HUES64 (cell line): ENCODE measurements at regions not wholly inside any gene's neighbourhood (a gene's known extent, or its start where the extent isn't known, plus 50 kb on each side); places are given as distances from the start of the nearest gene placed in this dataset.

Experiments
- H3K27ac ChIP-seq: 2 replicates; pipeline ENCODE4 v1.7.0; 2013; ENCODE audit warnings: low read depth, low read length, inconsistent platforms
- H3K27me3 ChIP-seq: 2 replicates; pipeline ENCODE4 v1.6.1; 2013; ENCODE audit warnings: mild to moderate bottlenecking, low read length; ENCODE audit not compliant: insufficient read depth
- H3K36me3 ChIP-seq: 2 replicates; pipeline ENCODE4 v1.6.1; 2013; ENCODE audit warnings: mild to moderate bottlenecking, low read length; ENCODE audit not compliant: insufficient read depth
- H3K4me1 ChIP-seq: 2 replicates; pipeline ENCODE4 v1.6.1; 2013; ENCODE audit warnings: mild to moderate bottlenecking, low read length, moderate library complexity; ENCODE audit not compliant: insufficient read depth
- H3K4me3 ChIP-seq: 2 replicates; pipeline ENCODE4 v1.5.1; 2013; ENCODE audit warnings: mild to moderate bottlenecking, low read length, moderate library complexity
- H3K9ac ChIP-seq: 2 replicates; pipeline ENCODE4 v1.6.1; 2013; ENCODE audit warnings: mild to moderate bottlenecking, low read depth, low read length
- H3K9me3 ChIP-seq: 2 replicates; pipeline ENCODE4 v1.6.1; 2013; ENCODE audit warnings: low read depth, low read length; ENCODE audit not compliant: insufficient read depth
- WGBS: fragments of 150-250, 120-280 bp; methylation state at CpG from one replicate; pipeline ENCODE4 v1.1.7; 2013; ENCODE audit warnings: missing lambda C conversion rate; 5-methylcytosine and 5-hydroxymethylcytosine counted together

GRCh38 chr1:115413621-115414020 is 75.6 kb upstream of the NGF start:
- 98% methylated on average over 2 of the region's 3 CpGs for WGBS
- no peak overlapping the region for H3K9ac ChIP-seq
- no peaks in the 10 kb centered on the region for H3K9me3 ChIP-seq
- no peaks in the 10 kb centered on the region for H3K27me3 ChIP-seq
- no peaks in the 10 kb centered on the region for H3K36me3 ChIP-seq
- H3K4me3 ChIP-seq, result no peak overlapping the region
- H3K4me1 ChIP-seq, result no peaks in the 10 kb centered on the region; the same call in 1 of the 2 replicates
- no peak overlapping the region for H3K27ac ChIP-seq

- no peaks in the 10 kb centered on the region for H3K27me3 ChIP-seq
- no peaks in the 10 kb centered on the region; the same call in 1 of the 2 replicates for H3K4me1 ChIP-seq
- H3K9me3 ChIP-seq, result no peaks in the 10 kb centered on the region
- no peaks in the 10 kb centered on the region for H3K36me3 ChIP-seq
- H3K4me3 ChIP-seq, result no peak overlapping the region
- no peak overlapping the region for H3K9ac ChIP-seq
- H3K27ac ChIP-seq, result no peak overlapping the region
- 96% methylated on average over 3 of the region's 3 CpGs for WGBS
Observed at GRCh38 chr1:115413208-115413607, 75.2 kb upstream of the NGF start.

- WGBS, result 94% methylated on average over 1 of the region's 1 CpG
- no peaks in the 10 kb centered on the region for H3K27me3 ChIP-seq
Observed at GRCh38 chr1:115412733-115413132, 74.7 kb upstream of the NGF start.

DNA sequence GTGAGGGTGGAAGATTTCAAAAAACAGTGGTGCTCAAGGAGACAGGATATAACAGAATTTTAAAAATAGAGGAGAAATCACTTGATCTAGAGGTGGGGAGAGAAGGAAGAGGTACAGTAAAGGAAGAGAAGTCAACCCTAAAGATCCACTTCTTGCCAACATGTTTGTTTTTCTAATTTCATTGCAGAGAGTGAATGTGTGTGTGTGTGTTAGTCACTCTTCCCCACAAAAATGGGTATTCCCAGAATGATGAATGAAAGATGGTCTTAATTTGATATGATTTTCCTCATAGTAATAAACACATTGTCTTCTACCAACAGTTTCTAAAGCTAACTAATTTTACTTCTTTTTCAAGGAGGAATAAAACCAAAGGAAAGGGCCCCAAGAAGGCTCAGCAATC is 74.2 kb upstream of the NGF start:
- Histone ChIP-seq H3K27me3 (no peaks in the 10 kb centered on the region), H3K9ac (no peak overlapping the region), H3K4me1 (no peaks in the 10 kb centered on the region; the same call in 1 of the 2 replicates), H3K27ac (no peak overlapping the region), H3K36me3 (no peaks in the 10 kb centered on the region), H3K4me3 (no peak overlapping the region), H3K9me3 (no peaks in the 10 kb centered on the region)

More at GRCh38 chr1:115412733-115413132, 74.7 kb upstream of the NGF start:
- Histone ChIP-seq H3K4me1 (no peaks in the 10 kb centered on the region; the same call in 1 of the 2 replicates), H3K9ac (no peak overlapping the region), H3K36me3 (no peaks in the 10 kb centered on the region), H3K9me3 (no peaks in the 10 kb centered on the region), H3K4me3 (no peak overlapping the region), H3K27ac (no peak overlapping the region)

DNA sequence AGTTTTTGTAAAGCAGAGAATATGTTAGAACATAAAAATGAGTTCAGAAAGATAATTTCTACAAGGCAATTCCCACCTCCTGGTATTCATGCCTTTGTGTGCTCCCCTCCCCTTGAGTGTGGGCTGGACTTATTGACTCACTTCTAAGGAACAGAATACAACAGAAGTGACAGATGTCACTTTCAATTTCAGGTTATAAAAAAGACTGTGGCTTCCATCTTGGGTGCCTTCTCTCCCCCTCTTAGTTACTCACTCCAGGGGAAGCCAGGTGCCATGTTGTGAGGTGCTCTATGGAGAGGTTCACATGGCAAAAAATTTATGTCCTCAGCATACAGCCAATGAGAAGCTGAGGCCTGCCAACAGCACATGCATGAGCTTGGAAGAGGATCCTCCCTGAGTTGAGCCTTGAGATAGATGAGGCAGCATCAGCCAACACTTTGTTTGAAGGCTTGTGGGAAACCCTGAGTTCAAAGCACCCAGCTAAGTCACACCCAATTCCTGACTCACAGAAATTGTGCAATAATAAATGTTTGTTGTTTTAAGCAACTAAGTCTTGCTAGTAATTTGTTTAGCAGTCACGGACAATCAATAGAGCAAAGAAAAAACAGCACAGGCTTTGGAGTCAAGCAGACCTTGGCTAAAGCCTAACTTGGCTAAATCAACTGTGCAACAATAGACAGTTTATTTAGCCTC is 73.5 kb upstream of the NGF start:
- Histone ChIP-seq H3K9me3 (no peaks in the 10 kb centered on the region), H3K4me1 (no peaks in the 10 kb centered on the region; the same call in 1 of the 2 replicates), H3K36me3 (no peaks in the 10 kb centered on the region), H3K4me3 (no peak overlapping the region), H3K27ac (no peak overlapping the region), H3K27me3 (no peaks in the 10 kb centered on the region), H3K9ac (no peak overlapping the region)
- 87% methylated on average over 1 of the region's 1 CpG for WGBS

- 88% methylated on average over 6 of the region's 7 CpGs for WGBS
- Histone ChIP-seq H3K27ac (no peak overlapping the region), H3K36me3 (no peaks in the 10 kb centered on the region), H3K27me3 (no peaks in the 10 kb centered on the region), H3K9me3 (peaks cover 5% of the 10 kb centered on the region; the same call in 1 of the 2 replicates), H3K4me1 (no peaks in the 10 kb centered on the region; the same call in 1 of the 2 replicates), H3K9ac (no peak overlapping the region), H3K4me3 (no peak overlapping the region)
Observed at GRCh38 chr1:115409094-115410015, 71.3 kb upstream of the NGF start.

DNA sequence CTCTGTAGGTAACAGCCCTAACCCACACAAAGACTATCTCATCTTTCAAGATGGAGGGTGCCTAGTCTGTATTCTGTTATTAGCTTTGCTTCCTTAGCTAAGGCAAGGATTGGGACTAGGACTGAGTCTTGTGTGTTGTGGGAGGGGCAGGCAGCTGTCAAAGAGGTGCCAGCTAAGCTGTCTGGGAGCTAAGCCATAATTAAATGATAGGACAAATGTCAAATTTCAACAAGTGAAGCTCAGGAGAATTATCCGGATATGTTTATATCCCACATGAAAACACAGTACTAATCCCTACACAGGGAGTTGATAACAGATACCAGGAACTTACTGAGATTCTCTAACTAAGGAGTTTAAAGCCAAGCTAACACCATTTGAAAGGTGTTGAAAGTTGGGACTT is 70.5 kb upstream of the NGF start:
- WGBS, result 89% methylated on average over 1 of the region's 1 CpG
- no peaks in the 10 kb centered on the region for H3K27me3 ChIP-seq
- H3K9ac ChIP-seq, result no peak overlapping the region
- H3K9me3 ChIP-seq, result peaks cover 5% of the 10 kb centered on the region; the same call in 1 of the 2 replicates
- H3K4me1 ChIP-seq, result no peaks in the 10 kb centered on the region; the same call in 1 of the 2 replicates
- H3K27ac ChIP-seq, result no peak overlapping the region
- no peaks in the 10 kb centered on the region for H3K36me3 ChIP-seq
- H3K4me3 ChIP-seq, result no peak overlapping the region

- Histone ChIP-seq H3K27ac (no peak overlapping the region), H3K36me3 (no peaks in the 10 kb centered on the region), H3K27me3 (no peaks in the 10 kb centered on the region), H3K9me3 (peaks cover 5% of the 10 kb centered on the region; the same call in 1 of the 2 replicates), H3K4me1 (no peaks in the 10 kb centered on the region), H3K4me3 (no peak overlapping the region), H3K9ac (no peak overlapping the region)
- WGBS, result 89% methylated on average over 2 of the region's 2 CpGs
Observed at GRCh38 chr1:115404911-115405310, 66.9 kb upstream of the NGF start.

DNA sequence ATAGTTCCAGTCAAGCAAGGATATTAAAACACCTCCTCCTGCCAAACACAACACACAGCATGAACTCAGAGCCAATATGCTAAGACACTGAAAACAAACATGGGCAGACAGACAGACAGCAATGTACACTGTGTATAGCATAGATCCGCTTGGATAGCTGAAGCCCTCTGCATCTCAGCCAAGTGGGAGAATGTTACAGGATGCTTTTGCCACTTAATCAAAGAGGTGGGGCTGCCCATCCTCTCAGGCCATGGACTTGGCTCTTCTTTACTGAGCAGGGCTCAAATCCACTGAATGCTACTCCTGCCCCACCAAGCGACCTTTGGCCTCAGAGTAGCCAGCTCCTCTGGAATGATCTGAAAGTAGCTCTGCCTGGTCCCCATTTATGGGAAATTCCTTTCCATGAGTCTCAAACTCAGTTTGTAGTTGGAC is 64.7 kb upstream of the NGF start:
- peaks cover 5% of the 10 kb centered on the region; the same call in 1 of the 2 replicates for H3K9me3 ChIP-seq
- no peak overlapping the region for H3K27ac ChIP-seq
- no peaks in the 10 kb centered on the region for H3K4me1 ChIP-seq
- no peak overlapping the region for H3K9ac ChIP-seq
- no peaks in the 10 kb centered on the region for H3K36me3 ChIP-seq
- H3K27me3 ChIP-seq, result no peaks in the 10 kb centered on the region
- 84% methylated on average over 2 of the region's 2 CpGs for WGBS
- H3K4me3 ChIP-seq, result no peak overlapping the region

DNA sequence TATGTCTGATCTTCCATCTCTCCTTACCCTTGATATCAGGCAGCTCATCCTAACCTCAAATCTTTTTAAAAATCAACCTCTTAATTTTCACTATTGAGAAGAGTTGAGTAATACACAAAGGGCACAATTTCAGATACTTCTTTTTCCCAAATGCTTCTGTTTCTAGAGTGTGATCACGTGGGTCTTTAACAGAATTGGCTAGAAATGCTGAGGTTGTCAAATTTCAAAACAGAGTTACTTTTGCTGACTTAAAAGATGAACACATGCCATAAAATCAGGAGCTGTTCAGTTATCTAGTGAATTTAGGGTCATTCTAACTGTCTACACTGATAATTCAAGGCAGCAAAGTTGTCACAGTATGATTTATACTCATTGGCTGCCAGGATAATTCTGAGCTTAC is 63.6 kb upstream of the NGF start:
- Histone ChIP-seq H3K27ac (no peak overlapping the region), H3K4me1 (no peaks in the 10 kb centered on the region), H3K4me3 (no peak overlapping the region), H3K27me3 (no peaks in the 10 kb centered on the region), H3K36me3 (no peaks in the 10 kb centered on the region), H3K9ac (no peak overlapping the region), H3K9me3 (peaks cover 5% of the 10 kb centered on the region; the same call in 1 of the 2 replicates)
- 91% methylated on average over 1 of the region's 1 CpG for WGBS

GRCh38 chr1:115400891-115401290 is 62.8 kb upstream of the NGF start:
- Histone ChIP-seq H3K27ac (no peak overlapping the region), H3K36me3 (no peaks in the 10 kb centered on the region), H3K4me1 (no peaks in the 10 kb centered on the region), H3K9me3 (no peaks in the 10 kb centered on the region), H3K9ac (no peak overlapping the region), H3K27me3 (no peaks in the 10 kb centered on the region), H3K4me3 (no peak overlapping the region)
- WGBS, result 100% methylated on average over 1 of the region's 1 CpG
